SK-N-SH (cell line): ENCODE measurements at regions not wholly inside any gene's neighbourhood (a gene's known extent, or its start where the extent isn't known, plus 50 kb on each side); places are given as distances from the start of the nearest gene placed in this dataset.

Source experiments
- CTCF ChIA-PET: fragments of 300-600, 350-600 bp; formaldehyde crosslinking; extraction: SDS; loops from one replicate; lab custom pipeline; 2021; lab: Yijun Ruan, JAX
- POLR2A ChIA-PET: fragments of 350-600 bp; sonication (Branson Sonifier 250); formaldehyde crosslinking; extraction: SDS; loops from one replicate; lab custom pipeline; 2020; ENCODE audit warnings: antibody characterized with exemption, inconsistent platforms; lab: Yijun Ruan, JAX
- DNase-seq: peaks from one replicate; pipeline ENCODE4 v3.0.0; 2012
- H2AFZ ChIP-seq: fragments of 200-600 bp; sonication (generic); 2 replicates; pipeline ENCODE4 v1.8.1; 2016; ENCODE audit warnings: antibody characterized with exemption, mild to moderate bottlenecking, low read depth
- H3F3A ChIP-seq: fragments of 200-600 bp; sonication (generic); replicated peaks from 2 replicates; pipeline ENCODE3; 2016; ENCODE audit warnings: antibody characterized with exemption, mild to moderate bottlenecking; ENCODE audit not compliant: insufficient read depth
- H3K27ac ChIP-seq, 2 experiments: fragments of 200-500 bp in 1 of 2; fragments of 200-600 bp in 1 of 2; sonication (Bioruptor generic) in 1 of 2; sonication (generic), shearing (Covaris generic) in 1 of 2; 2 replicates each; pipeline versions ENCODE4 v1.5.1 to v1.6.1; 2014 to 2016; ENCODE audit warnings: low read depth in 2 of 2, inconsistent platforms in 1 of 2, low read length in 1 of 2, mild to moderate bottlenecking in 1 of 2, mixed read lengths in 1 of 2
- H3K27me3 ChIP-seq: fragments of 200-600 bp; sonication (generic), shearing (Covaris generic); 2 replicates; pipeline ENCODE4 v1.6.1; 2016; ENCODE audit warnings: mixed run types; ENCODE audit not compliant: insufficient read depth
- H3K36me3 ChIP-seq, 2 experiments: fragments of 200-500 bp in 1 of 2; fragments of 200-600 bp in 1 of 2; sonication (Bioruptor generic) in 1 of 2; sonication (generic) in 1 of 2; replicated peaks in 1 of 2; 2 replicates each; pipeline versions ENCODE3 to v1.5.1; 2014 to 2016; ENCODE audit warnings: low read length in 1 of 2, mild to moderate bottlenecking in 1 of 2; ENCODE audit not compliant: insufficient read depth in 2 of 2, control insufficient read depth in 1 of 2
- H3K4me1 ChIP-seq, 2 experiments: fragments of 200-500 bp in 1 of 2; fragments of 200-600 bp in 1 of 2; sonication (Bioruptor generic) in 1 of 2; sonication (generic), shearing (Covaris generic) in 1 of 2; 2 replicates each; pipeline versions ENCODE4 v1.5.1 to v1.6.1; 2014 to 2016; ENCODE audit warnings: low read depth in 1 of 2, low read length in 1 of 2, mixed run types in 1 of 2; ENCODE audit not compliant: insufficient read depth in 2 of 2, control insufficient read depth in 1 of 2
- H3K4me2 ChIP-seq: fragments of 200-600 bp; sonication (generic), shearing (Covaris generic); 2 replicates; pipeline ENCODE4 v1.6.1; 2017; ENCODE audit warnings: mixed run types
- H3K4me3 ChIP-seq, 2 experiments: fragments of 200-500 bp in 1 of 2; fragments of 200-600 bp in 1 of 2; sonication (Bioruptor generic) in 1 of 2; sonication (generic), shearing (Covaris generic) in 1 of 2; 2 replicates each; pipeline versions ENCODE4 v1.5.1 to v1.8.1; 2014 to 2016; ENCODE audit warnings: low read depth in 2 of 2, inconsistent platforms in 1 of 2, low read length in 1 of 2, mild to moderate bottlenecking in 1 of 2, mixed read lengths in 1 of 2, moderate library complexity in 1 of 2
- H3K79me2 ChIP-seq: fragments of 200-600 bp; sonication (generic); 2 replicates; pipeline ENCODE4 v1.8.1; 2017; ENCODE audit warnings: mild to moderate bottlenecking; ENCODE audit not compliant: insufficient read depth
- H3K9ac ChIP-seq: fragments of 200-600 bp; sonication (generic); 2 replicates; pipeline ENCODE4 v1.6.1; 2017; ENCODE audit warnings: mixed run types
- H3K9me2 ChIP-seq: fragments of 200-600 bp; sonication (generic); 2 replicates; pipeline ENCODE4 v1.6.1; 2017; ENCODE audit warnings: mixed run types
- H3K9me3 ChIP-seq: fragments of 200-600 bp; sonication (generic); 2 replicates; pipeline ENCODE4 v1.6.1; 2017; ENCODE audit warnings: mixed run types, mild to moderate bottlenecking, moderate library complexity
- H4K20me1 ChIP-seq: fragments of 200-600 bp; sonication (generic); 2 replicates; pipeline ENCODE4 v1.6.1; 2017; ENCODE audit warnings: mild to moderate bottlenecking, mixed run types; ENCODE audit not compliant: insufficient read depth
- ELF1 ChIP-seq: IDR thresholded peaks from 2 replicates; pipeline ENCODE4 v1.4.0; 2012
- EP300 ChIP-seq, 2 experiments: IDR thresholded peaks; 2 replicates each; pipeline versions ENCODE4 v1.4.0 to v1.6.1; 2012; ENCODE audit warnings: borderline replicate concordance in 1 of 2, low read depth in 1 of 2, low read length in 1 of 2
- FOSL2 ChIP-seq: IDR thresholded peaks from 2 replicates; pipeline ENCODE4 v1.4.0; 2012; ENCODE audit warnings: low read depth, mild to moderate bottlenecking, moderate library complexity, borderline replicate concordance
- GABPA ChIP-seq: IDR thresholded peaks from 2 replicates; pipeline ENCODE4 v1.4.0; 2012; ENCODE audit warnings: low read depth, mild to moderate bottlenecking
- JUND ChIP-seq: IDR thresholded peaks from 2 replicates; pipeline ENCODE4 v1.4.0; 2012
- MEF2A ChIP-seq: IDR thresholded peaks from 2 replicates; pipeline ENCODE4 v1.4.0; 2012; ENCODE audit warnings: low read depth, borderline replicate concordance
- MXI1 ChIP-seq: IDR thresholded peaks from 2 replicates; pipeline ENCODE4 v1.6.1; 2012; ENCODE audit warnings: mild to moderate bottlenecking, low read depth, low read length, improper control_type of control experiment
- NRF1 ChIP-seq: IDR thresholded peaks from 2 replicates; pipeline ENCODE4 v1.6.1; 2012; ENCODE audit warnings: low read depth, mild to moderate bottlenecking, low read length
- POLR2AphosphoS5 ChIP-seq: IDR thresholded peaks from 2 replicates; pipeline ENCODE4 v1.6.1; 2012; ENCODE audit warnings: low read depth, low read length
- RFX5 ChIP-seq: IDR thresholded peaks from 2 replicates; pipeline ENCODE4 v1.6.1; 2012; ENCODE audit warnings: mild to moderate bottlenecking, improper control_type of control experiment, low read length
- SMC3 ChIP-seq: IDR thresholded peaks from 2 replicates; pipeline ENCODE4 v1.6.1; 2012; ENCODE audit warnings: low read depth, low read length, improper control_type of control experiment
- TAF1 ChIP-seq: IDR thresholded peaks from 2 replicates; pipeline ENCODE4 v1.6.1; 2012; ENCODE audit warnings: low read depth, mild to moderate bottlenecking, low read length, moderate library complexity, borderline replicate concordance
- USF1 ChIP-seq: IDR thresholded peaks from 2 replicates; pipeline ENCODE4 v1.4.0; 2012; ENCODE audit warnings: low read depth, borderline replicate concordance
- WGBS: methylation state at CpG from one replicate; pipeline ENCODE4 v1.1.6; 2017; ENCODE audit warnings: low lambda C conversion rate; 5-methylcytosine and 5-hydroxymethylcytosine counted together
- small RNA-seq, 7 experiments: library from RNA; depleted of rRNA; stranded (forward); fragments of <200 nt; gene quantifications; one replicate each; pipeline ENCODE3, GENCODE V24; 2012

GRCh38 chr10:52853704-52854103, 81.1 kb upstream of the MBL2 start:
- no peaks in the 10 kb centered on the region for H3K36me3 ChIP-seq
- DNase-seq = no peak
- no peak overlapping the region for H3K4me2 ChIP-seq
- 0 out of 2 replicates have a peak overlapping the region, but pooled peaks have one; percentile 49 for H2AFZ ChIP-seq
- no peaks in the 10 kb centered on the region for H3K79me2 ChIP-seq
- no peaks in the 10 kb centered on the region for H3K9me3 ChIP-seq
- no peaks in the 10 kb centered on the region for H3F3A ChIP-seq
- no peaks in the 10 kb centered on the region for H3K4me1 ChIP-seq
- ChIA-PET POLR2A (no interaction called here), CTCF (no interaction called here)
- 0 out of 2 replicates have a peak, but pooled peaks cover 3% of the 10 kb centered on the region for H3K9me2 ChIP-seq
- no peak for TF ChIP-seq JUND
- TF ChIP-seq MEF2A = no peak
- TF ChIP-seq SMC3 = no peak
- no peak for TF ChIP-seq MXI1
- TF ChIP-seq NRF1 = no peak
- TF ChIP-seq EP300 (IDR thresholded peaks at IDR 0.05; ENCODE audit: borderline replicate concordance in 1 of 2, low read depth in 1 of 2, low read length in 1 of 2) = no peak
- TF ChIP-seq ELF1 = no peak
- TF ChIP-seq TAF1 = no peak
- no peak for TF ChIP-seq POLR2AphosphoS5
- TF ChIP-seq RFX5 = no peak
- TF ChIP-seq FOSL2 = no peak
- TF ChIP-seq GABPA = no peak
- 14% methylated on average over 4 of the region's 4 CpGs for WGBS
- H3K27me3 ChIP-seq = no peaks in the 10 kb centered on the region
- H4K20me1 ChIP-seq = no peaks in the 10 kb centered on the region
- H3K4me3 ChIP-seq = no peak overlapping the region
- no peak overlapping the region for H3K9ac ChIP-seq
- H3K27ac ChIP-seq = no peak overlapping the region

DNA sequence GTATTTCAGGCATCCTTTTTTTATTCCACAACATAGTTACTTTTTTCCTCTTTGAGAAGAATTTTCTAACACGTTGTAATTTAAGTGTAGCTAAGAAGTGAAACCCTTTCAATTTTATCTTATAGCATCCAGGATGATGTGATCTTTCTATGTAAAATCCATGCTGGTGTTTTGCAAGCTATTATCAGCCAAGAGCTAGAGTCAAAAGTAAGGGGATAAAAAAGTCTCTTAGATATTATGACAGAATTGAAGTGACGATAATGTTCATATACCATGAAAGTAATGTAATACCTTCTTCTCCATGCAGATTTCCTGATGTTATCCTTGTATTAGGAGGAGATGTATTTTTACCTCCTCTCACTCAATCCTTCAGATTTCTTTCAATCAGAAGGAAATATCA, 64.2 kb upstream of the MBL2 start:
- H3K36me3 ChIP-seq = no peaks in the 10 kb centered on the region
- ChIA-PET CTCF (no interaction called here), POLR2A (no interaction called here)
- peaks cover 3% of the 10 kb centered on the region for H3F3A ChIP-seq
- no peak overlapping the region for H3K4me3 ChIP-seq
- no peak overlapping the region for H3K27ac ChIP-seq
- WGBS = 49% methylated on average over 2 of the region's 2 CpGs
- H3K79me2 ChIP-seq = no peaks in the 10 kb centered on the region
- H4K20me1 ChIP-seq = no peaks in the 10 kb centered on the region
- H3K9me2 ChIP-seq = no peaks in the 10 kb centered on the region
- H3K9ac ChIP-seq = no peak overlapping the region
- H3K9me3 ChIP-seq = no peaks in the 10 kb centered on the region
- H2AFZ ChIP-seq = no peak overlapping the region
- no peaks in the 10 kb centered on the region for H3K27me3 ChIP-seq
- TF ChIP-seq USF1 = no peak
- no peak for TF ChIP-seq ELF1
- no peak for TF ChIP-seq EP300 (IDR thresholded peaks at IDR 0.05; ENCODE audit: borderline replicate concordance in 1 of 2, low read depth in 1 of 2, low read length in 1 of 2)
- H3K4me1 ChIP-seq = no peaks in the 10 kb centered on the region
- DNase-seq = no peak
- H3K4me2 ChIP-seq = no peak overlapping the region

Small RNA genes lying in the stretch of these regions (small RNA-seq; reads per million reads assigned to genes)
- 0 reads per million in 7 experiments for gene RF00019
- gene RNA5SP318 = 0 reads per million in 7 experiments
- gene SNRPEP8 = 0 reads per million in 7 experiments
